DND-41 (cell line): ENCODE measurements at regions not wholly inside any gene's neighbourhood (a gene's known extent, or its start where the extent isn't known, plus 50 kb on each side); places are given as distances from the start of the nearest gene placed in this dataset.

ENCODE experiments used
- EZH2 ChIP-seq: IDR thresholded peaks from 3 replicates; pipeline ENCODE4 v1.6.1; 2012; ENCODE audit warnings: borderline replicate concordance, low read depth, mild to moderate bottlenecking, moderate library complexity, low read length, inconsistent platforms; ENCODE audit not compliant: severe bottlenecking
- TF ChIP-seq, protein P1 (sequence below): IDR thresholded peaks from 2 replicates; pipeline ENCODE4 v1.5.1; 2012; ENCODE audit warnings: borderline replicate concordance, low read length, moderate library complexity, mild to moderate bottlenecking; ENCODE audit not compliant: poor library complexity, severe bottlenecking; ENCODE audit errors: extremely low read depth

DNA sequence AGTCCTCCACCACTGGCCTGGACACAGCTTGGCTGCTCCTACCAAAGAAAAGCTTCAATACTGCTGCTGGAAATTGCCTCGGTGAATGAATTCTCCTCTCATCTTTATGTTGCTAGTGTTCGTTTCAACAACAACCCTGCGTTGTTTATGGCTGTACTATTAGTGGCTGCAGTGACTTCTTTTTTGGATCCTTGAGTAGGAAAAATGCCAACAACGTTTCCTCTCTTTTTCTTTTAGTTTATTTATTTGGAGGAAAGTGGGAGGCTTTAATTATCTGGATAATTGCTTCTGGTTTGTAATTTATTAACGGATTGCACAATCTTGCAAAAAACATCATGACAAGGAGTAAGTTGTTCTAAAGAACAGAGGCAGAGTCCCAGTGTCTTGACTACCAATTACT lies 464.1 kb upstream of the TRAM1L1 start:
- TF ChIP-seq, protein P1, sequence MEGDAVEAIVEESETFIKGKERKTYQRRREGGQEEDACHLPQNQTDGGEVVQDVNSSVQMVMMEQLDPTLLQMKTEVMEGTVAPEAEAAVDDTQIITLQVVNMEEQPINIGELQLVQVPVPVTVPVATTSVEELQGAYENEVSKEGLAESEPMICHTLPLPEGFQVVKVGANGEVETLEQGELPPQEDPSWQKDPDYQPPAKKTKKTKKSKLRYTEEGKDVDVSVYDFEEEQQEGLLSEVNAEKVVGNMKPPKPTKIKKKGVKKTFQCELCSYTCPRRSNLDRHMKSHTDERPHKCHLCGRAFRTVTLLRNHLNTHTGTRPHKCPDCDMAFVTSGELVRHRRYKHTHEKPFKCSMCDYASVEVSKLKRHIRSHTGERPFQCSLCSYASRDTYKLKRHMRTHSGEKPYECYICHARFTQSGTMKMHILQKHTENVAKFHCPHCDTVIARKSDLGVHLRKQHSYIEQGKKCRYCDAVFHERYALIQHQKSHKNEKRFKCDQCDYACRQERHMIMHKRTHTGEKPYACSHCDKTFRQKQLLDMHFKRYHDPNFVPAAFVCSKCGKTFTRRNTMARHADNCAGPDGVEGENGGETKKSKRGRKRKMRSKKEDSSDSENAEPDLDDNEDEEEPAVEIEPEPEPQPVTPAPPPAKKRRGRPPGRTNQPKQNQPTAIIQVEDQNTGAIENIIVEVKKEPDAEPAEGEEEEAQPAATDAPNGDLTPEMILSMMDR: no peak
- TF ChIP-seq EZH2: no peak
